HUES6 (cell line): ENCODE measurements at regions not wholly inside any gene's neighbourhood (a gene's known extent, or its start where the extent isn't known, plus 50 kb on each side); places are given as distances from the start of the nearest gene placed in this dataset.

Experiments
- H3K27ac ChIP-seq: 2 replicates; pipeline ENCODE4 v1.7.0; 2013; ENCODE audit warnings: low read depth, mild to moderate bottlenecking, low read length, inconsistent platforms
- H3K27me3 ChIP-seq: 2 replicates; pipeline ENCODE4 v1.6.1; 2013; ENCODE audit warnings: low read length; ENCODE audit not compliant: control insufficient read depth, insufficient read depth
- H3K36me3 ChIP-seq: 2 replicates; pipeline ENCODE4 v1.6.1; 2013; ENCODE audit warnings: low read length; ENCODE audit not compliant: control insufficient read depth, insufficient read depth
- H3K4me1 ChIP-seq: 2 replicates; pipeline ENCODE4 v1.6.1; 2013; ENCODE audit warnings: low read length; ENCODE audit not compliant: control insufficient read depth, insufficient read depth
- H3K4me3 ChIP-seq: 2 replicates; pipeline ENCODE4 v1.5.1; 2013; ENCODE audit warnings: low read depth, low read length
- H3K9ac ChIP-seq: one replicate; pipeline ENCODE4 v1.6.1; 2013; ENCODE audit warnings: mild to moderate bottlenecking, low read length
- H3K9me3 ChIP-seq: 2 replicates; pipeline ENCODE4 v1.6.1; 2013; ENCODE audit warnings: low read depth, low read length; ENCODE audit not compliant: control insufficient read depth, insufficient read depth

DNA sequence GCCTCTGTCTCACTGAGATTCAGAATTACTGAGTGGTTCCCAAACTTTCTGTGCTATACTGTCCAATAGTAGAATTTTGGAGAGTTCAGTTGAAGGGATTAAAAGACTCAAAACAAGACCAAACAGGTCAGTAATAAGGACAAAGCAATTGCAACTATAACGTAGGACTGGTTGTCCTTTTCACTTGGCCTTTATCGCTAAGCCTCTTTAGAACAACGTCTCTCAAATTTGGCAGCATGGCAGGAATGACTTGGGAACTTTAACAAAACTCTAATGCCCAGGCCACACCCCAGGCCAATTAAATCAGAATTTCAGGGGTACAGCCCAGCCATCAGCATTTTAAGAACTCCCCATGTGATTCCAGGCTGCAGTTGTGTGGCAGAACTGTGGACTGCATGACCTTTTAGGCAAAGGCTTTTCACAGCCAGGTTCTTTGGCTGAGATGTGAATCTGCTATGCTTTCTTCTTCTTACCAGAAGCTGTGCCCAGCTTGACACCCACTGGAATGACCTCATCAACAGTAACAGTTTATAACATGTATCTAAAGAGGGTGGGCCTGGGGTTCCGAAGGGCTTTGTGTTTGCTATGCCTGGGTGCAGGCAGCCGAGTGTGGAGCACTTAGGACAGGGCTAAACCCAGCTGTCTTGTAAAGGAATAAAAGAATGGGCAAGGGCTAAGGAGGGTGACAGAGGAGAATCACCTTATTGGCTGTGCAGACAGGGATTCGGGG is 226.2 kb upstream of the PRICKLE2 start:
- Histone ChIP-seq H3K4me1 (peaks cover 7% of the 10 kb centered on the region), H3K4me3 (no peak overlapping the region), H3K27me3 (peaks cover 4% of the 10 kb centered on the region; the same call in 1 of the 2 replicates), H3K27ac (no peak overlapping the region), H3K36me3 (no peaks in the 10 kb centered on the region), H3K9me3 (no peaks in the 10 kb centered on the region), H3K9ac (no peak overlapping the region)

DNA sequence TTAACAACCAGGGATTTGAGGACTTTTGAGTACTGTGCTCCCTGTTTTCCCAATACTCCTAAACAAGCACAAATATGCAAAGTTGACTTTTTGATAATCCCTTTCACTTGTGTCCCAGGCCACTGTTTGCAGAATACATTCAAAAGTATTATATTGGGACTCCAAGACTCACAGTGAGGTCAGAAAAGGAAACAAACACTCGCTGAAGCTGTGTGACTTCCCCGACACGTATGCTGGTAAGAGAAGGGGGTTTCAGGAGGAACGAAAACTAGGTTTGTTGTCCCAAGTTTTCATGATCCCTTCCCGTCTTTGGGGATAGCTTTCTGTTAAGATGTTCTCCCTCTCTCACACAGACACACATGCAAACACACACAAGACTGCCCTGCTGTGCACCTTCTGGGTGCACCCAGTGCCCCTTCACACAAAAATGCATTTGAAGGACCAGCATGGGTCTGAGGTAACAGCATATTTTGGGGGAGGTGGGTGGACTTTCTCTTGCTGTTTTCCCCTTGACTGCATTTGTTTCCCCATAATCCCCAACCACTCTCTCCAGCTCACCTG is 225.2 kb upstream of the PRICKLE2 start:
- peaks cover 13% of the 10 kb centered on the region for H3K27me3 ChIP-seq
- H3K36me3 ChIP-seq, result no peaks in the 10 kb centered on the region
- no peaks in the 10 kb centered on the region for H3K9me3 ChIP-seq
- H3K27ac ChIP-seq, result no peak overlapping the region
- no peak overlapping the region for H3K9ac ChIP-seq
- peaks cover 6% of the 10 kb centered on the region; the same call in 1 of the 2 replicates for H3K4me1 ChIP-seq
- H3K4me3 ChIP-seq, result no peak overlapping the region

DNA sequence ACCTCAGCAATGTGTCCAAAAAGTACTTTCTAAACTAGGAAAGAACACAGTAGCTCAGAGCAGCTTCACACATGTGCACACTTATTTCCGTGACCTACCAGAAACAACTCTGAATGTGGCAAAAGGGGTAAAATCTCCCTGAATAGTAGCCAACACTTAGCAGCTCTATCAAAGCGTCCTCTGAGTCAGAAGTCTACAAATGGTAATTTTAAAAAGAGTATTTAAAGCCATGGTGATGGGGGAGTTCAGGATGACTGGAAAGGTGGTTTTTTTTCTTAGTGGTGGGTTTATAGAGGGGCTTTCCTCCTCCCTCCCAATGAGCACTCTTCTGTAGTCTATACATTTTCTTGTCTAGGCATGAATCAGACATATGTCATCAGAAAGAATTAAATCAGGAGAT is 223.8 kb upstream of the PRICKLE2 start:
- no peaks in the 10 kb centered on the region for H3K36me3 ChIP-seq
- H3K27me3 ChIP-seq, result peaks cover 24% of the 10 kb centered on the region
- no peak overlapping the region for H3K9ac ChIP-seq
- peaks cover 8% of the 10 kb centered on the region for H3K4me1 ChIP-seq
- H3K27ac ChIP-seq, result no peak overlapping the region
- H3K9me3 ChIP-seq, result no peaks in the 10 kb centered on the region
- H3K4me3 ChIP-seq, result no peak overlapping the region

DNA sequence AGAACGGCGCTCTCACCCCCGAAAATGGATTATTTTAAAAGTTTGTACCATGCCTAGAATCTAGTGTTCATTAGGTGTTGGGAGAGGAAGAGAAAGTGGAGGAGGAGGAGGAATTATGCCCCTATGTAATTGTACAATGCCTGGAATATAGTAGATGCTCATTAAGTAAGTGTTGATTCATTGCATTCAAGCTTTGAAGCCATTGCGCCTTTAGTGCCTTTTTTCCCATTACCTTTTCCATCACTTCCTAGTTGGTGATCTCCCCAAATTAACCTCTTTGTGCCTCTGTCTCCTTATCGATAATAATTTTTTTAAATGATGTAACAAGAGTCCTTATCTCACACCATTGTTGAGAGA is 220.7 kb upstream of the PRICKLE2 start:
- Histone ChIP-seq H3K27me3 (peaks cover 25% of the 10 kb centered on the region), H3K9ac (no peak overlapping the region), H3K27ac (no peak overlapping the region), H3K4me3 (peak overlapping the region; percentile 82), H3K4me1 (peaks cover 34% of the 10 kb centered on the region), H3K9me3 (no peaks in the 10 kb centered on the region), H3K36me3 (no peaks in the 10 kb centered on the region)

DNA sequence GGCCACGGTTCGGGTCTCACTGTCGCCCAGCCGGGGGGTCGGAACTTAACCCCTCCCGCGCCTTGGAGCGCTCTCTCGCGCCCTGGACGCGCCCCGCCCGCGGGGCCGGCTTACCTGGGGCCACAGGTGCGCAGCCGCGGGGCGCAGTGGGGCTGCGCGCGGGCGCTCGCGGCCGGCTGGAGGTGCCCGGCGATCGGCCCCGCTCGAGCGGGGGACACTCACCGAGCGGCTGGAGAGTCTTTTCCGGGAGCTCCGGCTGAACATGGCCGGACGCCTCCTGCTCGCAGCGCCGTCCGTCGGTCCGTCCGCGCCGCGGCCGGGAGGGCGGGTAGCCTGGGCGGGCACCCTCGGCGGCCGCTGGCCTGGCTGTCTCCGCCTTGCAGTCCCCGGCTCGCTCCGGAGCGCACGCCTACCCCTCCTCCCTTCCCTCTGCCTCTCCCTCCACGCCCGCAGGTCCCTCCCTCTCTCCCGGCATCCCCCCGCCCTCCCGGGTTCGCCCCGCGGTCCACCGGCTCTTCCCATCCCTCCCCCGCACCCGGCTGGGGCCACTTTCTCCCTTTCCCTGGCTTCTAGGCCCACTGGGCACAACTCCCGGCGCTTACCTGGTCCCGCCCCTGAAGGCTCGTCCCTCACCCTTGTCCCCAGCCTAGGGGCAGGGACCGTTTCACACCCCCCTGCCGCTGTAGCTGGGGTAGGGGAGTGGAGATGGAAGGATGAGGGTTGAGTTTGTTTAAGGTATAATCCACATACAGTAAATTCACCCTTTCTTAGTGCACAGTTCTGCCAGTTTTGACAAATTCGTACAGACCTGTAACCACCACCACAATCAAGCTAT is 220.1 kb upstream of the PRICKLE2 start:
- Histone ChIP-seq H3K9me3 (no peaks in the 10 kb centered on the region), H3K27me3 (peaks cover 25% of the 10 kb centered on the region), H3K4me1 (peaks cover 34% of the 10 kb centered on the region), H3K27ac (no peak overlapping the region), H3K9ac (peak overlapping the region; percentile 62), H3K4me3 (peak overlapping the region; percentile 82), H3K36me3 (no peaks in the 10 kb centered on the region)

DNA sequence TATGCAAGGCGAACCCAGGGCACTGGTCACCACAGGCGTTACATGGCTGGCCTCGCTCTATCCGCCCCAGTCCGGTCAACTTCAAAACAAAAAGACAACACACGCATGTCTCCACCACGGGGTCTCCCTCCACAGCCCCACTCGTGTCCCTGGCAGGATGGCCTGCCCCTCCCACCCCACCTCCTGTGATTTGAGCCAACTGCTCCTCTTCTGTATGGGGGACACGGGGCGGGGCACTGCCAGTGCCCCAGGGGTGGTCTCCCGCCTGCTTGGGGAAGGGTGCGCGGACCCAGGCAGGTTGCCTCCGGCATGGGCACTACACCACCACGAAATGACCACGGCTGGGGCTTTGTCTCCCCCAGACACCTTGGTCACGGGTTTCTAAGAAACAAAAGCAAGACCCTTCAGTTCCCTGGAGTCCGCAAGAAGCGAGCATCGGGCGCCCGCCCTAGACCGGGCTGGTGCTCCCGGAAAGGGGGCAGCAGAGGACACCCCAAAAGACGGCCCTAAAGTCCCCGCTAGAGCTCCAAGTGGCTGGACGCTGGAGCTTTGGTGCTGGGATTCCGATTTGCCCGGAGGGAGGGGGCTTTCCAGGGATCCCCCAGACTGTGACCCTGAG is 219.3 kb upstream of the PRICKLE2 start:
- Histone ChIP-seq H3K4me3 (peak overlapping the region; percentile 82), H3K9ac (peak overlapping the region; percentile 62), H3K4me1 (peaks cover 34% of the 10 kb centered on the region)

DNA sequence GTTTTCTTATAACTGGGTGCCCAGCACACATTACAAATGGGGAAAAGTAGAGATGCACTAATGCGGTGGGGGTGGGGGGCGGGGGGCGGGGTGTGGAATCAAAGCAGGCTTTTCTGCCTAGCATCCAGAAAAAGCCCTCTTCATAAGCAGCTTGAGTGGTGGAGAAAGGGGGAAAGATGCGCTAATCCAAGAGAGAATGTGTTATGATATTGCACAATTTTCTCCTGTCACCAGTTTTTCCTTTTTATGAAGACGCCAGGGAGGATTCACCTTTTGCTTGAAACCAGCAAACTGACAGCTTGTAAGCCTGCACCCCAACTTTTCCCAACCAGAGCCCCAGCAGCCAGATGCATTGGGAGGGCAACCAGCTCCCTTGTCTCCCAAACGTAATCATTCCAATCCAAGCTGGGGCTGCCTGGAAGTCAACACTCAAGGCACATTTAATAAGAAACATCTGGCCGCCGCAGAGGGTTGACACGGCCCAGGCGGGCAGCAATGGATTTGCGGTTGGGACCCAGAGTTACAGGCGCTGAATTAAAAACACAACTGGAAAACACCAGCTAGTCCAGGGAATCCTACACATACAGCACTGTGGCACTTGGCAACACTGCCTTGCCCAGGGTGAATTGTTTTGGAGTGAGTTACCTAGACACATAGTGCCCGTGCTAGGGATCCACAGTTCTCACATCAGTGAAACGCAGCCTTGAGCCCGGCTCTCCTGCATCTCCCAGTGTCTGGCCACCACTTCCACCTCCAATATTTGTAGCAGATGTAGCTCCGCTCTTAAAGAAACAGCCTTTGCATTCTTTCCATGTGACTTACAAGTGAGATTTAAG is 218.5 kb upstream of the PRICKLE2 start:
- no peak overlapping the region for H3K9ac ChIP-seq
- no peaks in the 10 kb centered on the region for H3K9me3 ChIP-seq
- H3K27me3 ChIP-seq, result peaks cover 25% of the 10 kb centered on the region
- no peaks in the 10 kb centered on the region for H3K36me3 ChIP-seq
- H3K4me1 ChIP-seq, result peaks cover 34% of the 10 kb centered on the region
- 0 out of 2 replicates have a peak overlapping the region, but pooled peaks have one; percentile 6 for H3K4me3 ChIP-seq
- no peak overlapping the region for H3K27ac ChIP-seq

More for the DNA sequence above, 219.3 kb upstream of the PRICKLE2 start:
- H3K27me3 ChIP-seq, result peaks cover 25% of the 10 kb centered on the region
- no peak overlapping the region for H3K27ac ChIP-seq
- no peaks in the 10 kb centered on the region for H3K36me3 ChIP-seq
- H3K9me3 ChIP-seq, result no peaks in the 10 kb centered on the region

DNA sequence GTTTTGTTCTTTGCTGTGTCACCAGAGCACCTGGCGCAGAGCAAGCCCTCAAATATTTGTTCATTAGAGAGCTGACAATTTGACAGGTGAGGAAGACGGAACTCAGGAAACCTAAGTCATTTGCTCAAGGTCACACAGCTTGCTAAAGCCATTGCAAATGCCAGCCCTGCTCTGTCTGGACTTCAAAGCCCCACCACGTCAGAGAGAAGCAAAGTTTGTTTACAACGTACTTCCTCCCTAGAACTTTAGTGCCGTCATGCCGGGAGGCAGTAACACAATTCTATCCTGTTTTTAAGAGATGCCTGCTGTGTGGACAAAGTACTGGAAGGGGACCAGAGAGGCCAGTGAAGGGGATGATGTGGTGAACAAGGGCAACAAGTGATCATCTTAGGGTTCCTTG is 216.6 kb upstream of the PRICKLE2 start:
- Histone ChIP-seq H3K4me1 (peaks cover 30% of the 10 kb centered on the region), H3K9me3 (no peaks in the 10 kb centered on the region), H3K9ac (no peak overlapping the region), H3K27ac (no peak overlapping the region), H3K4me3 (no peak overlapping the region), H3K27me3 (peaks cover 25% of the 10 kb centered on the region), H3K36me3 (no peaks in the 10 kb centered on the region)

DNA sequence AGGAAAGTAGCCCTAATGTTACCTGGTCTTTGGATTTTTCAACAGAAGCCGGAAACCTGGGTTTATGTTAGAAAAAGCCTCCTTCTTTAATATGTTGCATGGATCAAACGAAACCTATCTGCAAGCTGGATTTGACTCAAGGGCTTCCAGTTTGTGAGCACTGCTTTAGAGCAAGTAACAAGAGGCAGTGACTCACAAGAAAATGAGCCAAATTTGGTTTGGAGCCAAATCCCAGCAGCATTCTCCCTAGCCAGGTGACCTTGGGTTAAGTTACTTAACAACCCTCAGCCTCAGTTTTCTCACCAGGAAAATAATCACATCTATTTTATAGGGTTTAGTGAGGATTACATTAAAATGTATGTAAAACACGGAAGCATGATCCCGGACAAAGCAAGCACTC is 215.2 kb upstream of the PRICKLE2 start:
- peaks cover 5% of the 10 kb centered on the region; the same call in 1 of the 2 replicates for H3K9me3 ChIP-seq
- peaks cover 30% of the 10 kb centered on the region for H3K4me1 ChIP-seq
- H3K9ac ChIP-seq, result no peak overlapping the region
- no peak overlapping the region for H3K27ac ChIP-seq
- peaks cover 15% of the 10 kb centered on the region for H3K27me3 ChIP-seq
- H3K36me3 ChIP-seq, result no peaks in the 10 kb centered on the region
- no peak overlapping the region for H3K4me3 ChIP-seq

DNA sequence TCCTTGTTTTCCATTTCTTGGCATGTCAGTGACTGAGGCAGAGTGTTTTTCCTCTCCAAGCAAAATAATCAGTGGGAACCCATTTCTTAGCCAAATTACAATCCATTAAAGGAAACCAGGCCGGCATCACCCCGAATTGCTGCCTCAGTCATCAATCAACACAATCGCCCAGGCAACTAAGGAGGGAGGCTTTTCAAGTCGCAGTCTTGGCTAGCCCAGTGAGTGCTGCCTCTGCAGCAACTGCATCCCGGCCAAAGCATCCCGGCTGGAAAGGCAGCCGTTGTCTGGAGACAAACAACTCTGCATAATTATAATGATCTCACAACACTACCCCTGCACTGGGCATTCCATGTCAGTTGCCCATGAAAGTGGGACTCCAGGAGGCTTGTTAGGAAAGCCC is 213.5 kb upstream of the PRICKLE2 start:
- Histone ChIP-seq H3K27me3 (peaks cover 2% of the 10 kb centered on the region; the same call in 1 of the 2 replicates), H3K4me3 (no peak overlapping the region), H3K9ac (no peak overlapping the region), H3K4me1 (peaks cover 25% of the 10 kb centered on the region), H3K36me3 (no peaks in the 10 kb centered on the region), H3K9me3 (peaks cover 9% of the 10 kb centered on the region; the same call in 1 of the 2 replicates), H3K27ac (no peak overlapping the region)
